IPS-NIHi7 (cell line): ENCODE measurements at regions not wholly inside any gene's neighbourhood (a gene's known extent, or its start where the extent isn't known, plus 50 kb on each side); places are given as distances from the start of the nearest gene placed in this dataset.

Experiments used
- DNase-seq: peaks from one replicate; pipeline ENCODE4 v3.0.0; 2012; ENCODE audit warnings: mixed read lengths; ENCODE audit errors: extremely low spot score

DNA sequence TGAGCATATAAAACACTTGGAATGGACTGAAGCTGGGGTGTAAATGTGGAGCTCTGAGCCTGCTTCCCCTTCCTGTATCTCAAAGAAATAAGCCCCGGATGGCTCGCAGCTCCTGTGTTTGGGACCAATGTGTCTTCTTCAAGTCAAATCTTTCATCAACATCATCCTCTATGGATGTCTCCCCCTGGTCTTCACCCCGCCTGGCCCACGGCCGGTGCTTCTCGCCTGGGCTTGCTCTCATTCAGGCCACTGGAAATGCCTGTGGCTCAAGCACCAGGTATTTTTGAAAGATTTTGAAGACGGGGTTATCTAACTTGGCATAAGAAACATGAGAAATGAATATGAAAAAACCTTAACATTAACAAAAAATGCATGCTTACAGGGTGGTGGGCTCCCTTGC, 769.8 kb downstream of the BRD1 start:
- no peak for DNase-seq

- DNase-seq, result no peak
Observed at GRCh38 chr22:49056301-49056700, 771.4 kb downstream of the BRD1 start.

DNA sequence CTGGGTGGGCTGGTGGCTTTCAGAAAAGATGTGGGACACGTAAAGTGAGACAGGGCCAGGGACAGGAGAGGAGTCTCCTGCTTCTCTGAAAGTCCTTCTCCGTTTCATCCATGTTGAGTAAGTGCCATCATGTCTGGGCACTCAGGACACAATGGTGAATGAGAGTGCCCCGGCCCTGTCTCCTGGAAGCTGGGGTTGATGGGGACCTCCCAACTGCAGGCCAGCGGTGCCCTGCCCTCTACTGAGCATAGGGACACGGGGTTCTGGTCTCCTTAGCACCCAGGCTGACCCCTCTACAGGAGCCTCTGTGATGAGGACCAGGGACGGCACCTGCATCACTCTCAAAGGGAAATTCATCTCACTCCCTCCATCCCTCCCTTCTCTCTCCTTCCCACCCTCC, 772.3 kb downstream of the BRD1 start:
- DNase-seq, result no peak

GRCh38 chr22:49053578-49053977, 774.1 kb downstream of the BRD1 start:
- DNase-seq, result no peak

DNA sequence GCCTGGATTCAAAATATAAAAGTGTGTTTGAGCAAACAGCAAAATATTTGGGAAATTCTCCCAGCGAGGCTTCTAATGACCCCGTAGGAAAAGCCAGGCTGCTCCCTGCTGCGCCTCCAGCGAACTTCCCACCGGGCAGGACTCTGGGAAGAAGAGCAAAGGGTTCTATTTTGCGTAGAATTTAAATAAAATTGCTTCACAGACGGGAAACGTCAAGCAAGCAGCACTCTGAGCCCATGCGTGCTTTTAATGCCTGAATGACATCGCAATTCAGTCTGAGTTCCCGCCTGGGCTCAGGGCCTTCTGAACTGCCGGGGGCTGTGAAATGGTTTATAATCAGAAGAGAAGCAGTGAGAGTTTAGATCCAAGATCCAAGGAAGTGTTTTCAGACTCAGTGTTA, 775.1 kb downstream of the BRD1 start:
- no peak for DNase-seq

GRCh38 chr22:49052023-49052538, 775.6 kb downstream of the BRD1 start:
- no peak for DNase-seq

DNA sequence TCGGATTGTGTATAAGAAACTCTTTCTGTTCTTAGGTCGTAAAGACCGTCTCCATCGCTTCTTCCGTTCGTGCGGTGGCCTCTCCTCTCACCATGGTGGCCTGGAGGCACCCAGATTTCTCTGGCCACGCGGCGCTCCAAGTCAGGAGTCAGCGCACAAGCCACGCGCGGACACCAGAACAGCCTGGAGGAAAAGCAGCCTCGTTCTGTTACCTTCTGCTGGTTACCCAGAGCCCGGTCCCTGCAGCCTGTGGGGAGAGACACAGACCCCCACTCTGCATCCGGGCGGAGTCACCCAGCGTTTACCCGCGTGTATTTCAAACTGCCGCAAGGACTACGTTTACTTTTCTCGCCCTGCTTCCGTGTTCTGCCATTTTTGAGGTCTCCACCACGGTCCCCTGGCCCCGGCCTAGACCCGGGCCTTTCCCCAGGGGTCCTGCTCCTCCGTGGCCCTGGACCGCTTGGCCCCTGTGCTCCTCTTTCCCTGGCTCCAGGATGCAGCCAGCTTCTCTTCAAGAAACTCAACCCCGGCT, 776.1 kb downstream of the BRD1 start:
- no peak for DNase-seq

DNA sequence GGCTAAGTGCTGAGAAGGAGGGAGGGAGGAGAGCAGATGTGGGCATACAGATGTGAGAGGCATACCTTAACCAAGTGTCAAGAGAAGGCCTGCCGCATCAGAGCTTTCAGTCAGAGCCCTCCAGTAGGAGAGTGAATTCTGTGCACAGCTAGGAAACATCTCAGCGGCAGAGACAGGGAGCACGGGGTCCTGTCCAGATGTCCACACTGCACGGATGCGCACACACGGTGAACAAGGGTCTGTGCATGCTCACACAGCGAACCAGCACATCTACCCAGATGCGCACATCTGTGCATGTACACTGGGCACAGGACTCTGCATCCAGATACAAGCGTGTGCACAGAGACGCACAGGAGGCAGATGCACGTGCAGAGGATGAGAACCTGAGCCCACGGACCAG, 778.0 kb downstream of the BRD1 start:
- DNase-seq, result no peak

GRCh38 chr22:49048591-49048990, 779.1 kb downstream of the BRD1 start:
- DNase-seq, result no peak

GRCh38 chr22:49047447-49047846, 780.2 kb downstream of the BRD1 start:
- no peak for DNase-seq

DNA sequence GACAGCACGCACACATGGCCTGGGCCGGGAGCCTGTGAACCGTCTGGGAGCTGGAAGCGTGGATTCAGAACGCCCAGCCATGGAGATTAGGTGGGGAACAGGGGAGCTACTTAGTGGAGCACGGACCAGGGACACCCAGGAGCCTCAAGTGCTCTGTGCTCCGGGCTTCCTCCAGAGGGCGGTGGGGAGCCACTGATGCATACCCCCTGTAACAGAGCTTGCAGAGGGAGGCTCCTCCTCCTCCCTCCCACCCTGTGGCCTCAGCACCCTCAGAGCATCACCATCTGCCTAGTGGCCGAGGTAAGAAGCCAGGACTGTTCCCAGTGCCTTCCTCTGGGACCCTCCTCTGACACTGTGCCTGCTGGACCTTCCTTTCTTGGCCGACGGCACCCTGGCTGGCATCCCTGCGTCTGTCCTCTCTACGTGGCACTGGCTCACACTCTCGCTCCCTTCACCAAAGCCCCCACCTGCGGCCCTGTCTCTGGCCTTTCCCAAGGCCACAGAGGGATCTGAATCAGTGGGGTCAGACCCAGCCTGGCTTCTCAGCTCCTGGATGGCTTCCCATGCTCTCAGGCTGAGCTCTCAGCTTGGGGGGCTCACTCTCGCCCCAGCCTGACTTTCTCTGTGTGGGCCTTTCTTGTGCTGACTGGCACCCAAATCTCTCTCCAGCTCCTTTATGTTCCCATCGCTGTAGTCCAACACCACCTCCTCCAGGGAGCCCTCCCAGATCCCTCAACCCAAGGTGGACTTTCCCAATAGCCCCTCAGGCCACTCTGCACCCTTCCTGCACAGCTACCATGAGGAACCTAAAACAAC, 780.9 kb downstream of the BRD1 start:
- DNase-seq, result peak; percentile 94

DNA sequence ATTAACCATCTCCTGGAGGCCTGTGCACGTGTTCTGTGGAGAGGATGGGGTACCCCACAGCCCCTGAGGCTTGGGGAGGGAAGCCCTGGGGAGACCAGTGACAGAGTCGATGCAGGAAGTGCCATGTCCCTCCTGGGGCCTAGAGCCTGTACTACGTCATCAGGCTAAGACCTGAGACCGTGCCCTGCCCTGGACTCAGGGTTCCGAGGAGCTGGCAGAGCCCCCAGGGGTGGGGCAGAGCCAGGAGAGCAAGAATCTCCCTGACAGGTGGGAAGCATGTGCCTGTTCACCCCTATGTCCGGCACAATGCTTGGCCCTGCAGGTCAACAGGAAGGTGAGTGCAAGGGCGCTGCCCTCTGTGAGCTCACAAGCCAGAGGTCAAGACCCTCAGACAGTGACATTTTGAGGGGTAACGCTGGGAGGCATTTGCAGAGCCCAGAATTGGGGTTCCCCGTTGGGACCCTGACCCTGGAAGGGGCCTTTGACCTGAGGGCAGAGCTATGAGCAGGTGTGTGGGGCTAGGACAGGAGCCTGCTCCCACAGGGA, 781.6 kb downstream of the BRD1 start:
- DNase-seq, result no peak

GRCh38 chr22:49045276-49045675, 782.4 kb downstream of the BRD1 start:
- no peak for DNase-seq

DNA sequence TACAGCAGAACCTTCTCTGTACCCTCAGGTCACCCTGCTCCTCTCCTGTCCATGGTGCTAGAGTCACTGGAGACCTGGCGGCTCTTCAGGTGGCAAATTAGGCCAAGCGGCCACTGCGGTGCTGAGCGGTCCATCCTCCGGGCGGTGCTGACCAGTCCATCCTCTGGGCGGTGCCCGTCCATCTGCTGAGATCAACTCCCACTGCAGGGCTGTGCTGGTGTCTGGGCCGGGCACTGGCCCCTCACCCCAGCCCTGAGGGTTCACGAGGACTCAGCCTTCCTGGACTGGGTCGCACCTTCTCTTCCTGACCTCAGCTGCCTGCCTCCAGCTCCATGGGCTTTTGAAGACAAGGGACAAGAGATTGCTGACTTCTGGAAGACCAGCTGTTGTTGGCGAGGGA, 782.9 kb downstream of the BRD1 start:
- no peak for DNase-seq

DNA sequence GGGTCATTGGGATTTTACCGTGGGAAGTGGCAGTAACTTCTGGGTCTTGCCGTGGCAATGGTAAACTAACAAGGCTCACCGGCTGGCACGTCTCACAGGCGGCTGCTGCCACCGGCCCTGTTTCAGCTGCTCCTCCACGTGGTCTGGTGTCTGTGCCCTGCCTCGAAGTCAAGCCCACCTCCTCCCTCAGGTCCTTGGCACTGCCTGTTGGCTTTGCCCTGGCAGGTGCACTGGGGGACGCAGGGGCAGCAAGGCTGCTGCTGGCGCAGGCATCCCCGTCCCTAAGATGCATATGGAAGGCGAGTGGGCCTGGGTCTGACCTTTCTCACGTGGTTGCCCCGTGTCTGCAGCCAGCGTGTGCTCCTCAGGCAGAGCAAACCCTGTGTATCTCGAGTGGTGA, 783.6 kb downstream of the BRD1 start:
- no peak for DNase-seq

DNA sequence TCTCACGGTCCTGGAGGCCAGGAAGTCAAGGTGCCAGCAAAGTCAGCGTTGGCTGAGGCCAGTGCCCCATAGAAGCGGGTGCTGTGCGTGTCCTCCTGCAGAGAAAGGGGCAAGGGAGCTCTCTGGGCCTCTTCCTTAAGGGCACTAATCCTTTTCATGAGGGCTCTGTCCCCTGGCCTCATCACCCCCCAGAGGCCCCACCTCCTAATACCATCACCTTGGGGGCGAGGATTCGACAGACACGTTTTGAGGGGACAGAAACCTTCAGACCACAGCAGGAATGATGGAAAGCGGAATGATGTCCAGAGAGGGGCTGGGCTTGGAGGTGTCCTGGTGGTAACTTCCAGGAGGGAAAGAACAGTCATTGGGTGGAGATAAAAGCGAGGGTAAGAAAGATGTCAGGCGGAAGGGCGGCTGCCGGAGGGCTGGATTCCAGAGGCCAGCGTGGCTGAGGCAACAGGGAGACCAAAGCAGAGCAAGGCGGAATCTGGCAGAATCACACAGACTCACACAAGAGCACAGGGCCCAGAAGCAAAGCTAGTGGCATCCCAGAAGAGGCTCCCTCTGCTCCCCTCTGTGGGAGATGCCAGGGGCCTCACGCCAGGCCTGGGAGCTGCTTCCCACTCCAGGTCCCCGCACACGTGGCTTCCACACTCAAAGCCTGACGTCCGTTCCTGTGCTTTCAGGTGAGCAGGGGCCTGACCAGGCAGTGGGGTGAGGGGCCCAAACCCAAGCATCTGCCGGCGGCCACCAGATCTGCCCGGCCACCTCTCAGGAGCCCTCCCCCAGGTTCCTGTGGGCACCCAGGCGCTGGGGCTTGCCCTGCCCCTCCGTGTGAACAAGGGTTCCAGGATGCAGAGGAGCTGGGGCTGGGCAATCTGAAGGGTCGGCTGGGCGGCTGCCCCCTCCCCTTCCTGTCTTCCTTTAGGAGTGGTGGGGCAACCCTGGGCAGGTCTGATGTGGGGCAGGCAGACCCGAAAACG, 784.5 kb downstream of the BRD1 start:
- no peak for DNase-seq

- DNase-seq, result no peak
Observed at GRCh38 chr22:49042066-49042465, 785.6 kb downstream of the BRD1 start.

GRCh38 chr22:49040754-49041467, 786.8 kb downstream of the BRD1 start:
- DNase-seq, result no peak

DNA sequence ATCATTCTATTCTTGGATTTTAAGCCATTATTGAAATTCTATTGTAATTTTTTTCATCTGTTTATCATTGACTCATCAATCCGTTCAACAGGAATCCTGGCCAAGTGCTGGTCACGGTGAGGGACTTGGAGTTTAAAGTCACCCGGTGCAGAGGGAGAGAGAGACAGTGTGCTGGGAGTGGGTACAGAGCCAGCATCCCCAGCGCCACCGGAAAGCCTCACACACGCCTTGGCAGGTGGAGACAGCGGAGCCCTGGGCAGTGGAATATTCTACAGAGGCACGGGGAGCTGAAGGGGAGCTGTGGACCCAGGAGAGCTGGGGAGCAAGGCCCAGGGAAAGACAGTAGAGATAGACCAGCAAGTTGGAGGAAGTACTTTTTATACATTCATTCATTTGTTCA, 787.6 kb downstream of the BRD1 start:
- DNase-seq, result no peak

DNA sequence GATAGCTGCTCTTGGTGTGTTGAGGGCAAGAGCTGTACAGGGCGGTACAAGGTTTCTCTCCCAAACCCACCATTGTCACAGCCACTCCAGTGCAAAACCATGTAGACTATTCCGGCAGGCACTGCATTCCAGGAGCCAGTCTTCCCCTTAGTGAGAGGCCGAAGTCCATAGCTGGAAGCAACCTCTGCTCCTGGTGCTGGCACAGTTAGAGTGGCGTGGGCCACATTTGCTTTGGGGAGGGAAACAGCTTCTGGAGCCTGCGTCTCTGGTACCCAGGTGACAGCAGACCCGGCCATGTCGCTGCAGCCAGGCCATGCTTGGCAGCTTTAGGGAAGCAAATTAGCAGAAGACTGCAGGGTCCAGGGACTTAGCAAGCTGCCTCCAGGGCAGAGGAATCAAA, 788.0 kb downstream of the BRD1 start:
- no peak for DNase-seq

DNA sequence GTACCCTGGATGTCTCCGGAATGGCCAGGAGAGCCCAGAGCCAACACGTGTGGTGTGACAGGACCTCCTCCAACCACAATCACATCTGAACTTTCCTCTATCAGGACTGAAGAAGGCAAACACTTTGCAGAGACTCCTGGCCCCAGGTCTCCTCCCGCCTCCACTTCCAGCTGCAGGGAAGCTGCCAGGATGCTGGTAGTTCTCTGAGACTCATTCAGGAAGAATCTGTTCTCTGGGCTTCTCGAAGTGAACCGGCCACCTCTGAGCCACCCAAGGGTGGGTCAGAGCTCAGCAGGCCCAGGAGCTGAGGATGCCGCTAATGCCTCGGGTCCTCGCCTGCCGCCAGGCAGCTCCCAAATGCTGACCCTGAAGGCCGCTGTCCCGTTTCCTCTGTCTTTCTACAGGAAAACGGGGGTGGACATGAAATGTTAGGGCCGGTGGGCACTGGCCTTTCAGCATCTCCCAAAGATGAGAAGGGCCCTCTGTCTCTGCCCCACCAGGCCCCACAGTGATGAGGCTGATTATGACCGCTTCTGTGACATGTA, 789.9 kb downstream of the BRD1 start:
- no peak for DNase-seq
